ENCODE measurements at regions not wholly inside any gene's neighbourhood (a gene's known extent, or its start where the extent isn't known, plus 50 kb on each side); places are given as distances from the start of the nearest gene placed in this dataset.

DNA sequence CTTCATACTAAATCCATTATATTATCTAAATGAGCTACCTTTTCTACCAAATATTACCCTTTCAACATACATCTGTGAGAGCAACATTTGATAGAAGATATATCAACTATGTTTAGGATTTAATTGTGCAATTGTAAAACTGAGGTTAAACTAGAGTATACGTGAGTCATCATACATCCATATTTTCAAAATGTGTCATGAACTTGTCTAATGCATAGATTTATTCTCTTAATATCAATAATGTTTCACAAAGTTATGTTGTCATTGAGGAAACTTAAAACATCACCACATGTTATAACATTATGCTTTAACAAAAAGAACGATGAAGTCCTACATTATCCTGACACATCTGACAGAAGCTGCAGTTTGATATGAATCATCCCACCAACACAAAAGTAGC lies 645.5 kb upstream of the NOVA1 start:
- H3K4me2 ChIP-seq (ENCODE audit: low read depth, low read length, poor library complexity, severe bottlenecking), result no peak overlapping the region
- H3K27ac ChIP-seq (ENCODE audit: low read depth, low read length), result no peak overlapping the region
- no peaks in the 10 kb centered on the region for H3K9me2 ChIP-seq (replicated peaks; ENCODE audit: insufficient read depth, low read length)
- no peak for TF ChIP-seq EZH2phosphoT487 (conservative IDR thresholded peaks at IDR 0.05; ENCODE audit: low read length)
- no peak for TF ChIP-seq CTCF (IDR thresholded peaks at IDR 0.05; ENCODE audit: insufficient read depth, low read length, poor library complexity, severe bottlenecking)
- no peaks in the 10 kb centered on the region; the same call in 1 of the 2 replicates for H3K9me3 ChIP-seq (ENCODE audit: insufficient read depth, low read length)
- H3K4me3 ChIP-seq (ENCODE audit: insufficient read depth, low read length, poor library complexity, severe bottlenecking), result no peak overlapping the region
- no peak overlapping the region for H2AFZ ChIP-seq (ENCODE audit: low read depth, low read length, severe bottlenecking)
- H3K36me3 ChIP-seq (ENCODE audit: low read length), result no peaks in the 10 kb centered on the region
- no peaks in the 10 kb centered on the region for H3K27me3 ChIP-seq (ENCODE audit: low read length)
- H4K20me1 ChIP-seq (ENCODE audit: low read depth, low read length), result no peaks in the 10 kb centered on the region
- H3K79me2 ChIP-seq (ENCODE audit: insufficient read depth, low read length), result no peaks in the 10 kb centered on the region
- no peaks in the 10 kb centered on the region for H3F3A ChIP-seq (ENCODE audit: insufficient read depth)
- H3K9ac ChIP-seq (ENCODE audit: low read length), result no peak overlapping the region

DNA sequence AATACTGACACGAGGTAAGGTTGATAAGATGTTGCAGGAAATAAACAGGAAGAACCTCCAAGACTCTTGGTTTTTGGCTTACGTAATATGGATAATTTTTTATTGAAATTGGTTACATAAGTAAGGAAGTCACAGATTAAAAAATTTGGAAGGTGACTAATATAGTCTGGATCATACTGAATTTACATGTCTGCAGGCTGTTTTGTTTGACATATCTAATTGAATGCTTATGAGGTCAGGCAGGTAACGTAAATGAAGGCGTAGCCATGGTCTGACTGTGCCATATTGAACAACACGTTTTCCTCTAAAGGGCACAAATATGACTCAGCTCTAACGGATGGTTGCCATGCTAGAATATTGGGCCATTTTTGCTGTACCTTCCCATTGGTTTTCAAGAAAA lies 648.1 kb upstream of the NOVA1 start:
- no peak overlapping the region for H3K4me3 ChIP-seq (ENCODE audit: insufficient read depth, low read length, poor library complexity, severe bottlenecking)
- no peak overlapping the region for H3K9ac ChIP-seq (ENCODE audit: low read length)
- no peaks in the 10 kb centered on the region for H3K36me3 ChIP-seq (ENCODE audit: low read length)
- TF ChIP-seq EZH2phosphoT487 (conservative IDR thresholded peaks at IDR 0.05; ENCODE audit: low read length), result no peak
- no peak for TF ChIP-seq CTCF (IDR thresholded peaks at IDR 0.05; ENCODE audit: insufficient read depth, low read length, poor library complexity, severe bottlenecking)
- no peaks in the 10 kb centered on the region for H3F3A ChIP-seq (ENCODE audit: insufficient read depth)
- no peaks in the 10 kb centered on the region for H3K79me2 ChIP-seq (ENCODE audit: insufficient read depth, low read length)
- no peaks in the 10 kb centered on the region for H4K20me1 ChIP-seq (ENCODE audit: low read depth, low read length)
- H3K9me2 ChIP-seq (replicated peaks; ENCODE audit: insufficient read depth, low read length), result no peaks in the 10 kb centered on the region
- no peak overlapping the region for H2AFZ ChIP-seq (ENCODE audit: low read depth, low read length, severe bottlenecking)
- H3K4me2 ChIP-seq (ENCODE audit: low read depth, low read length, poor library complexity, severe bottlenecking), result no peak overlapping the region
- H3K27me3 ChIP-seq (ENCODE audit: low read length), result no peaks in the 10 kb centered on the region
- no peak overlapping the region for H3K27ac ChIP-seq (ENCODE audit: low read depth, low read length)
- H3K9me3 ChIP-seq (ENCODE audit: insufficient read depth, low read length), result no peaks in the 10 kb centered on the region; the same call in 1 of the 2 replicates

DNA sequence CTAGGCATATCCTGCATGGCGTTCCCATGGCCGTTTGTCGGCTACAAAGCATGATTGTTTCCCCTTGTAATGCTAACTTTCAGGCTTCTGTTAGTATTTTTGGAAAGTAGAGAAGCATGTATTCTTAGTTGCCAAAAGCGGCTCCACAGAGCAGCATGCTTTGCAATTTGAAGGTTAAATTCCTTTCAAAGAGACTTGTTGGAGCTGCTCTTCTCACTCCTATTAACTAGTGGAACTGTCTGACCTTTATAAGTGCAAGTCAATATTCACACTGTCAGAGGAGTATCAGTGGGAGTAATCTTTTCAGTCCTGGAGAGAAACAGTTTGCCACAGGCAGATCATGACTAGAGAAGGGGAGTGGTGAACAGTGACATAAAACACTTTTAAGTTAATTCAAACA lies 656.1 kb upstream of the NOVA1 start:
- no peaks in the 10 kb centered on the region for H3F3A ChIP-seq (ENCODE audit: insufficient read depth)
- H3K4me2 ChIP-seq (ENCODE audit: low read depth, low read length, poor library complexity, severe bottlenecking), result no peak overlapping the region
- no peaks in the 10 kb centered on the region for H3K27me3 ChIP-seq (ENCODE audit: low read length)
- no peak overlapping the region for H3K9ac ChIP-seq (ENCODE audit: low read length)
- H3K9me3 ChIP-seq (ENCODE audit: insufficient read depth, low read length), result no peaks in the 10 kb centered on the region
- no peaks in the 10 kb centered on the region for H3K79me2 ChIP-seq (ENCODE audit: insufficient read depth, low read length)
- H3K9me2 ChIP-seq (replicated peaks; ENCODE audit: insufficient read depth, low read length), result no peaks in the 10 kb centered on the region
- no peak overlapping the region for H3K4me3 ChIP-seq (ENCODE audit: insufficient read depth, low read length, poor library complexity, severe bottlenecking)
- H3K27ac ChIP-seq (ENCODE audit: low read depth, low read length), result no peak overlapping the region
- no peak overlapping the region for H2AFZ ChIP-seq (ENCODE audit: low read depth, low read length, severe bottlenecking)
- TF ChIP-seq EZH2phosphoT487 (conservative IDR thresholded peaks at IDR 0.05; ENCODE audit: low read length) (no peak), CTCF (IDR thresholded peaks at IDR 0.05; ENCODE audit: insufficient read depth, low read length, poor library complexity, severe bottlenecking) (no peak)
- no peaks in the 10 kb centered on the region for H4K20me1 ChIP-seq (ENCODE audit: low read depth, low read length)
- no peaks in the 10 kb centered on the region for H3K36me3 ChIP-seq (ENCODE audit: low read length)

Data from SU-DHL-6 (cell line).